ENCODE measurements at regions not wholly inside any gene's neighbourhood (a gene's known extent, or its start where the extent isn't known, plus 50 kb on each side); places are given as distances from the start of the nearest gene placed in this dataset.
"Not testable (repeated sequence)": the region's sequence is repeated elsewhere in the genome, so short reads cannot be mapped to it uniquely, and the experiment has no call there.

- DNase-seq (ENCODE audit: low read depth in 2 of 2), result no peak
Observed at GRCh38 chr3:18124501-18124900, 300.6 kb downstream of the SATB1 start.

- DNase-seq (ENCODE audit: low read depth in 2 of 2), result no peak
Observed at GRCh38 chr3:18122264-18122663, 302.9 kb downstream of the SATB1 start.

- DNase-seq (ENCODE audit: low read depth in 2 of 2), result no peak
Observed at GRCh38 chr3:18121020-18121419, 304.1 kb downstream of the SATB1 start.

- no peak for DNase-seq (ENCODE audit: low read depth in 2 of 2)
Observed at GRCh38 chr3:18119866-18120265, 305.3 kb downstream of the SATB1 start.

- DNase-seq (ENCODE audit: low read depth in 2 of 2), result no peak
Observed at GRCh38 chr3:18114894-18115293, 310.2 kb downstream of the SATB1 start.

DNA sequence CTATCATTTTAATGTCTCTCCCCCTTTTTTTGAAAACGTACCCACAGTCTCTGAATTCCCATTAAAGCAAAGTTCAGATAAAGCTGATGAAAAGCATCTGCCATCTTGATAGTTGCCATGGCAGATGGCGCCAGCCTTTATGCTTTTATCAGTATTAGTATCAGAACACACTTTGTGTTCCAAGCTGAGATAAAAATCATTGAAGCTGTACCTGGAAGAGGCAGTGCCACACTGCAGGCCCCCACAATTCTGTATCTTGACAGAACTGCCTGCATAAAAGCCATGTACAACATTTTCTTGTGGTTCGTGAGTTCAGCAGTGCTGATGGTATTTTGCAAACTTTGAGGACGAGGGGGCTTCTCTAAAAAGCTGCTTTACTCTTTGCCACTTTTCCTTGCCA, 311.7 kb downstream of the SATB1 start:
- no peak for DNase-seq (ENCODE audit: low read depth in 2 of 2)

DNA sequence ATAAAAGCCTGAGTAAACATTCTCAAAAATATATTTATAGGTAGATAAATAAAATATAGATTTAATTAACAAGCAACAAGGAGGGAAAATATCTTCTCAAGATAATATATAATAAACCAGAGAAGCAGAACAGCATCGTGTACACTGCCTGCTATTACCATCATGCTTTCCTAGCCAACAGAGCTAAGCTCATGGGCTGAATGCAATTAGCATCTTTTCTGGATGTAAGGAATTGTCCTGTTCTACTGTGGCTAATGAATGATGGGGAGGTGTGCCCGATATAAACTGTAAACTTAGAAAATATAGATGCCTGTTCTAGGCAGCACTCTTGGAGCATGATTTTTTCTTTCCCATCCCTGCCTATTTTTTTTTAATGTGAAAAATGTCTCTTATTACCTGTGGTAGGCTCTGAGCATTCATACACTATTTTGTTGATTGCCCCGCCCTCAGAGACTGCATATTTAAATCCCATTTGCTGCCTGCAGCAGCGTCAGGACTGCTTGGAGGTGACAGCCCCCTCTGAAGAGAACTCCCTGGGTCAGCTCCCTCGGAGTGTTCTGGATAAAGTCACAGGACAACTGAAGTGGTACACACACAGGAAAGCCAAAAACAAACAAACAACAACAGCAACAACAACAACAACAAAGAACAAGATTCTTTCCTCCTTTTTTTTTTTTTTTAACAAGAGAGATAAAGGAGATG, 312.3 kb downstream of the SATB1 start:
- no peak for DNase-seq (ENCODE audit: low read depth in 2 of 2)

- DNase-seq (ENCODE audit: low read depth in 2 of 2), result no peak
Observed at GRCh38 chr3:18111796-18112232, 313.3 kb downstream of the SATB1 start.

- no peak for DNase-seq (ENCODE audit: low read depth in 2 of 2)
Observed at GRCh38 chr3:18103591-18103990, 321.5 kb downstream of the SATB1 start.

GRCh38 chr3:18100121-18100520, 325.0 kb downstream of the SATB1 start:
- DNase-seq (ENCODE audit: low read depth in 2 of 2), result no peak

GRCh38 chr3:18099611-18100010, 325.5 kb downstream of the SATB1 start:
- no peak for DNase-seq (ENCODE audit: low read depth in 2 of 2)

- DNase-seq (ENCODE audit: low read depth in 2 of 2), result peak in 1 of 2 donors; percentile 32
Observed at GRCh38 chr3:18098960-18099587, 326.1 kb downstream of the SATB1 start.

DNA sequence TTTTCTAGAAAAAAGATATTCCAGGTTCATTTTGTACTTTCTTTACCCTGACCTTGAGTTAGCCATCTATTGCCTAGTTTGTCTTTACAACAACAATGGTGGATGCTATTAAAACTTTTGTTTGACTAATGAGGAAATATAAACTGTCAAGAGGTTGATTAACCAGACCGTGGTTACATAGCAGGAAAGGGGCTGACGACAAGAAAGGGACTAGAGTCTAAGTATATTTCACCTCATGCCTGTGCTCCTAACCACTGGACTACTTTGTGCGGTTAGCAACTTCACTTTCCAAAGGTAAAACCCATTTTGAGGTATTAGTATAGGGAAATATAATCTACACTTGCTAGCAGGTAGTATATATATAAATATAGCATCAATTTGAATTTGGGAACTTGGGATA, 327.1 kb downstream of the SATB1 start:
- no peak for DNase-seq (ENCODE audit: low read depth in 2 of 2)

GRCh38 chr3:18097473-18097872, 327.7 kb downstream of the SATB1 start:
- DNase-seq (ENCODE audit: low read depth in 2 of 2), result no peak

- DNase-seq (ENCODE audit: low read depth in 2 of 2), result no peak
Observed at GRCh38 chr3:18092726-18093125, 332.4 kb downstream of the SATB1 start.

DNA sequence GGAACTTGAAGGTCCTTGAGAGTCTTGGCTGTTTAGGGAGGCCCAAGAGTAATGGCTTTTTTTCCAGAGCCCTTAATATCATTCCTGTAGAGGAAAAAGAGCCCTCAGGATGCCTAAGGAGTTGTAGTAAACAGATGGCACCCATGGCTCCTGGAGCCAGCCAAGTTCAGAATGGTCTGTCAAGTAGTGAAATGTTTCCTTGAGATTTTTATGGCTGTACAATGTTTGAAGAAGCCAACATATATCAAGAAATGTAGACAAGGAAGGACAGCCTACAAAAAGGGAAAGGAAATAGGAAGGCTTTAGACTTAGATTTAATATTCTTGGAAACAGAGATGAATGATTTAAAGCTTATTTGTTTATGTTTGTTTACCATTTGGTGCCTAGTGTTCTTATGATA, 334.8 kb downstream of the SATB1 start:
- DNase-seq (ENCODE audit: low read depth in 2 of 2), result no peak

DNA sequence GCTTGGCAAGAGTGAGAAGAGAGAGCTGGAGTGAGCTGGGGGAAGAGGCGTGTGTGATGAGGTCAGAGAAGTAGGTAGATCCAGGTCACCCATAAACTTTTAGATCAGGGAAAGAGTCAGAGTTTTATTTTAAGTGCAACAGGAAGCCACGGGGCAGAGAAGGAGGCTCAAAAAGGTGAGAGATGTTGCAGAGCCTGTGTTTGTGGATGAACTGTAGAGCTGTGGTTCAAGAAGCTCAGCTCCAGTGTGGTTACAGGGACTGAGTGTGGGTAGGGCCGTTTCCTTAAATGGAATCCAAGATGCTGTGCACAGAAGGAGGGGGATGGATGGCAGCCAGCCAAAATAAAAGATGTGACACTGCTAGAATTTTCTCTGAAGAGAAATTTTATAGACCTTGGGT, 337.2 kb downstream of the SATB1 start:
- no peak for DNase-seq (ENCODE audit: low read depth in 2 of 2)

DNA sequence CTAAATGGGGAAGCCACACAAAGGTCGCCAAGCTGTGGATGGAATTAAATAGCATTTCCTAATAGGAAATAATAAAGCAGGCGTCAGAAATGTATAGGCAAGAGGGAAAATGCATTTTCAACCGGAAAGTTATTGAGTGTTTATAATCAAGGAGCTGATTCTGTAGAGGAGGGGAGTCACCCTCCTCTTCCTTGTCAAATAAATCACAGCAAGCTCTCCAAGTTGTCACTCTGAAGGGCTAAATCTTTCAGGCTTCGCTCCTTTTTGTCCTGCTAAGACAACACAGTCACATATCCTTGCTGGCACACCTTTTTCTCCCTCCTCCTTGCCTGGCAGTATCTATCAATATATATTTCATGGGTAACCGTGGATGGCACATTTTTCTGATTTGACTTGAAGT, 338.4 kb downstream of the SATB1 start:
- DNase-seq (ENCODE audit: low read depth in 2 of 2), result no peak

GRCh38 chr3:18086078-18086477, 339.1 kb downstream of the SATB1 start:
- DNase-seq (ENCODE audit: low read depth in 2 of 2), result no peak

DNA sequence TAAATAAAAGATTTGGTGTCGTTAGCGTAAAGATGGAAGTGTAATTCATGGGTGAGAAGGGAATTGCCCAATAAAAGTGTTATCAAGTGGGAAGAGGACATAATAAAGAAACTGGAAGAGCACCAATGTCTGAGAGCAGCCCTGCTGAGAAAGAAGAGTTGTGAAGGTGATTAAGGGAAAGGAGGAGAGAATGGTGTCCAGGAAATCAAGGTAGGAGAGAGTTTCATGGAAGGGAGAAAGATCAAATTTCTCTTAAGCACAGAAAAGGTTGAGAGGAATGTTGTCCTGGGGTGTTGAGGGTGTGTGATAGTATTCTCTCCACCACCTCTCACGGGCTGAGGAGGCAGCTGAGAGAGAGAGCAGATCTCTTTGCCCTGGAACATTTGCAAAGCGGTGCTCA, 339.7 kb downstream of the SATB1 start:
- no peak for DNase-seq (ENCODE audit: low read depth in 2 of 2)

- not testable (repeated sequence) for DNase-seq (ENCODE audit: low read depth in 2 of 2)
Observed at GRCh38 chr3:18083273-18083590, 340.8 kb upstream of the TBC1D5 start.

DNA sequence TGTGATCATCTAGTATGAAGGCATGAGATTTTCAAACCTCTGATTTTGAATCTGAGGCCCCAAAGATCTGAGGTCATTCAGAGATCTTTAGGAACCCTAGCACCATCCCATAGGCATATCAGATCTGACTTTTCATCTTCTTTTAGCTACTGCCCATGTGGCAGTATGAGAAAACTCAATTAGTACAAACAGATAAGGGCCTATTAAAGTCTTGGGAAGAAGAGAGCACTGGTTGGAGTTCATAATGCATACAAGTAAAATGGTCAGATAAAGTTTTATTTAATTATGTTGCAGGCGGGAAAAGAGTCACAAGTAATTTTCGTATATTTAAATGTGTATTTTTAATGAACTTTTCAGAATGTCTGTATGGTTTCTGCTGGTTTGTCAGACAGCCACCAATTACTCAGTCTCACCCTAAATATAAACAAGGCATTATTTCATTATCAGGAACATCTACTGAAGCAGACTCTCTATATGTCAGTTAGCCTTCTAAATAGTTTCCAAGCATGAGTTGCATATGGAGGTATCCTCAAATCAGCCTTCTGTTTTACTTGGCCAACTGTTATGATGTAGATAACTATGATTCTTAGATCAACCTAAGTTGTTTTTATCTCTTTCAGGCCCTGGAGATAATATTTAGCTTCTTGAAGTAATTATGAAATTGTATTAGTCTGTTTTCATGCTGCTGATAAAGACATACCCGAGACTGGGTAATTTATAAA, 340.3 kb upstream of the TBC1D5 start:
- DNase-seq (ENCODE audit: low read depth in 2 of 2), result no peak

DNA sequence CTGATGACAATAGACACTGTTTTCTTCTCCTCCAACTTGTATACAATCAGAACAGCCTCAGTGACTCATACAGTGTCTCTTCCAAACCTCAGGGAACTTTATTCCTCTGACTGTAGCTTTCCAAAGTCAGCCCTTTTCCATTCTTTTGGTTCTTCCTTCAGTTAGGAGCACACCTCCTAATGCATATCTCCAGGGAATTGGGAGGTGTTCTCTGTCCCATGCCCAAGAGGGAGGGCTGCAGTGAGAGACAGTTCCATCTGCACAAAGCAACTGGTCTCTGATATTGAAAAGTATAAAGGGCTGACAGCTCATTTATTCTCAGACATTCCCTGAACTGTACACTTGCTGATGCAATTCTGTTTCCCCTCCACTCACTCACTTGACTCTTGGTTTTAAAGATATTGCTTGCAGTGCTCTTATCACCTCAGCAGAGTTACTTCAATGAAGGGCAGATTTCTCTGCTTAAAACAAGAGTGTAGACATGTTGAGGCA, 337.8 kb upstream of the TBC1D5 start:
- DNase-seq (ENCODE audit: low read depth in 2 of 2), result no peak

All from activated CD4-positive, alpha-beta T cell treated with anti-CD3 and anti-CD28 coated beads for 24 hours (primary cell).